Parathyroid adenoma (tissue), 2 donors: ENCODE measurements at regions not wholly inside any gene's neighbourhood (a gene's known extent, or its start where the extent isn't known, plus 50 kb on each side); places are given as distances from the start of the nearest gene placed in this dataset.

Source experiments
- H2AFZ ChIP-seq: fragments of 300-600 bp; sonication (generic); one replicate; pipeline ENCODE4 v1.7.0; 2017; ENCODE audit warnings: antibody characterized with exemption, mild to moderate bottlenecking
- H3K27ac ChIP-seq: fragments of 300-600 bp; sonication (generic); one replicate; pipeline ENCODE4 v1.7.0; 2017
- H3K27me3 ChIP-seq: fragments of 300-600 bp; sonication (generic); one replicate; pipeline ENCODE4 v1.7.0; 2017; ENCODE audit warnings: low read length; ENCODE audit not compliant: control insufficient read depth, insufficient read depth
- H3K36me3 ChIP-seq: fragments of 300-600 bp; sonication (generic); one replicate; pipeline ENCODE4 v1.7.0; 2017; ENCODE audit warnings: low read length; ENCODE audit not compliant: control insufficient read depth, insufficient read depth
- H3K4me1 ChIP-seq: fragments of 300-600 bp; sonication (generic); one replicate; pipeline ENCODE4 v1.7.0; 2017; ENCODE audit warnings: control low read depth
- H3K4me2 ChIP-seq: fragments of 300-600 bp; sonication (generic); one replicate; pipeline ENCODE4 v1.7.0; 2017; ENCODE audit warnings: low read length
- H3K4me3 ChIP-seq: fragments of 300-600 bp; sonication (generic); one replicate; pipeline ENCODE4 v1.7.0; 2017; ENCODE audit warnings: low read depth, low read length
- H3K79me2 ChIP-seq: fragments of 300-600 bp; sonication (generic); one replicate; pipeline ENCODE4 v1.7.0; 2017; ENCODE audit warnings: control low read depth
- H3K9ac ChIP-seq: fragments of 300-600 bp; sonication (generic); one replicate; pipeline ENCODE4 v1.7.0; 2017; ENCODE audit warnings: mild to moderate bottlenecking
- H3K9me3 ChIP-seq: fragments of 300-600 bp; sonication (generic); one replicate; pipeline ENCODE4 v1.7.0; 2017; ENCODE audit warnings: low read length; ENCODE audit not compliant: control insufficient read depth
- TF ChIP-seq, protein P1 (sequence below): fragments of 300-600 bp; sonication (generic); IDR thresholded peaks from one replicate; pipeline ENCODE4 v1.7.0; 2017; ENCODE audit warnings: antibody characterized with exemption, mild to moderate bottlenecking
- donor health status: primary hyperparathyroidism.

DNA sequence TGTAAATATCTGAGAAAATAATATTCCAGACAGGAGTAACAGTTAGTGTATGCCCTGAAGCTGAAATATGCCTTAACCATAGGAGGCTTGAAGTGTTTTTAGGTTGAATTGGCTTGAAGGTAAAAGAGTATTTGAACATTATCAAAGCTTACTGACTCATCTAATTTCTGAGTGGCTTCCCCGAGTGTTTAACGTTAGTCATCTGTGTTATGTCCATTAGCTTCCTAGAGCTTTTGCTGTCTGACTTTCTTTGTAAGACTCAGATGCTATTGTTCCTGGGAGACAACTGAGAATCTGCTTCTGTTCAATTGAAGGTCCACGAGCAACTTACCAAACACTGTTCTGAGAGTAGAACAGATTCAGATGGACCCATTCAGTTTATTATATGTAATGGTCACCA lies 656.8 kb upstream of the NECTIN3 start:
- H3K79me2 ChIP-seq = no peaks in the 10 kb centered on the region
- no peak overlapping the region for H2AFZ ChIP-seq
- H3K9me3 ChIP-seq = no peaks in the 10 kb centered on the region
- no peak overlapping the region for H3K4me2 ChIP-seq
- H3K27me3 ChIP-seq = no peaks in the 10 kb centered on the region
- no peaks in the 10 kb centered on the region for H3K36me3 ChIP-seq
- TF ChIP-seq, protein P1, sequence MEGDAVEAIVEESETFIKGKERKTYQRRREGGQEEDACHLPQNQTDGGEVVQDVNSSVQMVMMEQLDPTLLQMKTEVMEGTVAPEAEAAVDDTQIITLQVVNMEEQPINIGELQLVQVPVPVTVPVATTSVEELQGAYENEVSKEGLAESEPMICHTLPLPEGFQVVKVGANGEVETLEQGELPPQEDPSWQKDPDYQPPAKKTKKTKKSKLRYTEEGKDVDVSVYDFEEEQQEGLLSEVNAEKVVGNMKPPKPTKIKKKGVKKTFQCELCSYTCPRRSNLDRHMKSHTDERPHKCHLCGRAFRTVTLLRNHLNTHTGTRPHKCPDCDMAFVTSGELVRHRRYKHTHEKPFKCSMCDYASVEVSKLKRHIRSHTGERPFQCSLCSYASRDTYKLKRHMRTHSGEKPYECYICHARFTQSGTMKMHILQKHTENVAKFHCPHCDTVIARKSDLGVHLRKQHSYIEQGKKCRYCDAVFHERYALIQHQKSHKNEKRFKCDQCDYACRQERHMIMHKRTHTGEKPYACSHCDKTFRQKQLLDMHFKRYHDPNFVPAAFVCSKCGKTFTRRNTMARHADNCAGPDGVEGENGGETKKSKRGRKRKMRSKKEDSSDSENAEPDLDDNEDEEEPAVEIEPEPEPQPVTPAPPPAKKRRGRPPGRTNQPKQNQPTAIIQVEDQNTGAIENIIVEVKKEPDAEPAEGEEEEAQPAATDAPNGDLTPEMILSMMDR = no peak
- H3K4me1 ChIP-seq = no peaks in the 10 kb centered on the region
- H3K27ac ChIP-seq = no peak overlapping the region
- no peak overlapping the region for H3K4me3 ChIP-seq
- H3K9ac ChIP-seq = no peak overlapping the region

DNA sequence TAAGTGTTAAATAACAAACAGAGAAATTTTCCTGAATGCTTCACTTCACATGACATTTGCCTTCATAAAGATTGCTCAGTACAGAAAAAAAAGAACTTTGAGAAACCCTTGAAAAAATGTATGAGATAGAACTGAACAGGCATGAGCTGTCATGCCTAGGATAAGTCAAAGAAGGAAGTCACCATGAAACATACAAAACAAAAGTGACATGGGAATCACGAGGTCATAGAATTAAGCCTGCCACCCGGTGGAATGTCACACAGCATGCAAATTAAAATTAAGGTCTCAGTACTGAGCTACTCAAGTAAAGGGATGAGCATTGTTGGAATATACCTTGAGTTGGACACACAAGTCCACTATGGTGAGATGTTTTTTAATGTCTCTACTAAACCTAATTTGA lies 652.5 kb upstream of the NECTIN3 start:
- no peaks in the 10 kb centered on the region for H3K36me3 ChIP-seq
- H3K4me3 ChIP-seq = no peak overlapping the region
- TF ChIP-seq, protein P1 = no peak
- no peaks in the 10 kb centered on the region for H3K79me2 ChIP-seq
- H3K4me2 ChIP-seq = no peak overlapping the region
- no peaks in the 10 kb centered on the region for H3K27me3 ChIP-seq
- no peak overlapping the region for H3K27ac ChIP-seq
- H3K9ac ChIP-seq = no peak overlapping the region
- H3K9me3 ChIP-seq = no peaks in the 10 kb centered on the region
- H2AFZ ChIP-seq = no peak overlapping the region
- H3K4me1 ChIP-seq = no peaks in the 10 kb centered on the region

DNA sequence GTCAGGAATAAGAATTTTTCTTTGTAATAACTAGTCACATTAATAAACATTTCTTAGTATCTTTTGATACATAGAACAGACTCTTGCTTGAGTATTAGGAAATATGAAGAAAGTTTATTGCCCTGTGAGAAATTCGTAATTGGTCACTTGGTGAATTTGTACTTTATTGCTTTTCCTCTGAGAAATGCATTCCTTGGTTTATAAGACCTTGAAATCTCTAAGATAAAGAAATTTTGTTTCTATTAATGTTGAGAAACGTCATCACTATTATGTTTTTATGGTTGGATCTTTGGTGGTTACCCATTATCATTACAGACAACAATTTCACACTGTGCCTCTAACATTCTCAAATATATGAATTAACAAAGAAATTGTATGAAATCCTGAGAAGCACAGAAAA lies 652.0 kb upstream of the NECTIN3 start:
- H3K4me3 ChIP-seq = no peak overlapping the region
- no peaks in the 10 kb centered on the region for H3K4me1 ChIP-seq
- no peak overlapping the region for H3K27ac ChIP-seq
- no peak overlapping the region for H3K4me2 ChIP-seq
- no peaks in the 10 kb centered on the region for H3K79me2 ChIP-seq
- TF ChIP-seq, protein P1 = no peak
- no peak overlapping the region for H3K9ac ChIP-seq
- no peaks in the 10 kb centered on the region for H3K27me3 ChIP-seq
- no peak overlapping the region for H2AFZ ChIP-seq
- H3K36me3 ChIP-seq = no peaks in the 10 kb centered on the region
- no peaks in the 10 kb centered on the region for H3K9me3 ChIP-seq

DNA sequence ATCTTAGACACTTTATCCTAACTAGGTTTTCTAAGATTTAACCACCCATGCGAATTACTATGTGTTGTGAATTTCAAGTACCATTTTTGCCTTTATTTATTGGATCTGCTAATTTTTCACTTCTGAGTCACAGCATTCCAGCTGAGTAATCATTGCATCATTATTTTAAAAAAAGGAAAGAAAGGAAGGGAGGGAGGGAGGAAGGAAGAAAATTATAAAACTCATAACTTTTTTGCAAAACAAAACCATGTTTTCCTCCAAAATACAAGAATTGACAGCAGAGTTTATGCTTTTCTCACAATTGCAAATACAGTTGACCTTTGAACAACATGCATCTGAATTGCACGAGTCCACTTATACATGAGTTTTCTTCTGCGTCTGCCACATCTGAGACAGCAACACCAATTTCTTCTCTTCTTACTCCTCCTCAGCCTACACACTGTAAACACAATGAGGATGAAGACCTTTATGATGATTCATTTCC lies 651.4 kb upstream of the NECTIN3 start:
- TF ChIP-seq, protein P1 = no peak
- Histone ChIP-seq H3K4me1 (no peaks in the 10 kb centered on the region), H2AFZ (no peak overlapping the region), H3K9ac (no peak overlapping the region), H3K27ac (no peak overlapping the region), H3K36me3 (no peaks in the 10 kb centered on the region), H3K9me3 (no peaks in the 10 kb centered on the region), H3K79me2 (no peaks in the 10 kb centered on the region), H3K4me2 (no peak overlapping the region), H3K4me3 (no peak overlapping the region), H3K27me3 (no peaks in the 10 kb centered on the region)

DNA sequence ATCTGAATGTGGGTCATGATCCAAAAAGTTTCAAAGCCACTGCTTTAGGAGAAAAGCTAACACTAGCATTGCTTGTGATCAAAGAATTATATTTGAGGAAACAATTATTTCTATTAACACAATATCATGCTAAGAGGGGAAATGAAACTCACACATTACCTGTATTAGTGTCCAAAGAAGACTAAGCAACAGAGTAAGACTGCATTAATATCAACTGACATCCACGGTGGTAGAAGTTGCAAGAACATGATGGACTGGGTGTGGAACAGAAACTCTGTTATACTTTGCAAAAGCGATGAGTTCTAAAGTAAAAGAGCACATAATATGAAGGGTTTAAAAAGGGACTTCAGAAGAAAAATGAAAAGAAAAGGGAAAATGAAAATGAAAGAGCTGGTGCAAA lies 648.3 kb upstream of the NECTIN3 start:
- Histone ChIP-seq H3K9me3 (no peaks in the 10 kb centered on the region), H3K79me2 (no peaks in the 10 kb centered on the region), H3K4me2 (no peak overlapping the region), H3K4me3 (no peak overlapping the region), H3K27me3 (no peaks in the 10 kb centered on the region), H3K27ac (no peak overlapping the region), H3K36me3 (no peaks in the 10 kb centered on the region), H3K4me1 (no peaks in the 10 kb centered on the region), H3K9ac (no peak overlapping the region), H2AFZ (no peak overlapping the region)
- TF ChIP-seq, protein P1 = no peak
